A549 (cell line): ENCODE measurements at regions not wholly inside any gene's neighbourhood (a gene's known extent, or its start where the extent isn't known, plus 50 kb on each side); places are given as distances from the start of the nearest gene placed in this dataset.

Source experiments
- ATOH8 ChIP-seq: fragments of 250-450 bp; sonication (Bioruptor Pico); IDR thresholded peaks from 2 replicates; pipeline ENCODE4 v1.5.0; 2020; ENCODE audit warnings: low read depth, mild to moderate bottlenecking, moderate library complexity
- CTCF ChIP-seq: fragments of >200 bp; sonication (Bioruptor Twin); formaldehyde crosslinking; IDR thresholded peaks from 3 replicates; pipeline ENCODE4 v1.5.1; 2016
- HDAC2 ChIP-seq: fragments of 200-600 bp; sonication (generic); IDR thresholded peaks from 2 replicates; pipeline ENCODE4 v1.6.1; 2016
- MAZ ChIP-seq: fragments of 150-350 bp; IDR thresholded peaks from 2 replicates; pipeline ENCODE4 v1.6.1; 2014; ENCODE audit warnings: antibody characterized with exemption, low read depth, low read length, borderline replicate concordance
- POLR2A ChIP-seq: IDR thresholded peaks from 2 replicates; pipeline ENCODE4 v1.6.1; 2012; ENCODE audit warnings: mild to moderate bottlenecking, low read length
- RAD21 ChIP-seq, 2 experiments: fragments of >200 bp in 1 of 2; sonication (Bioruptor Twin) in 1 of 2; formaldehyde crosslinking in 1 of 2; IDR thresholded peaks in 1 of 2; conservative IDR thresholded peaks in 1 of 2; 2 replicates in 1 of 2; 3 replicates in 1 of 2; pipeline ENCODE4 v1.6.1; 2012 to 2018; ENCODE audit warnings: inconsistent platforms in 1 of 2

GRCh38 chr16:65272699-65273414, 151.0 kb upstream of the CDH11 start:
- TF ChIP-seq CTCF (no peak), POLR2A (no peak), RAD21 (conservative IDR thresholded peaks at IDR 0.05 in 1 of 2, IDR thresholded peaks at IDR 0.05 in 1 of 2) (no peak), HDAC2 (no peak), ATOH8 (CRISPR knock-in tag) (no peak), MAZ (no peak)
